ENCODE measurements at regions not wholly inside any gene's neighbourhood (a gene's known extent, or its start where the extent isn't known, plus 50 kb on each side); places are given as distances from the start of the nearest gene placed in this dataset.

- TF ChIP-seq CTCF (IDR thresholded peaks at IDR 0.05; ENCODE audit: low read depth, low read length) = no peak
- no peak overlapping the region for H3K4me3 ChIP-seq (ENCODE audit: low read depth, low read length)
Measured at GRCh38 chr15:69636169-69636915, 183.7 kb downstream of the RPLP1 start.

- no peak overlapping the region for H3K4me3 ChIP-seq (ENCODE audit: low read depth, low read length)
- no peak for TF ChIP-seq CTCF (IDR thresholded peaks at IDR 0.05; ENCODE audit: low read depth, low read length)
Measured at GRCh38 chr15:69637818-69638217, 185.2 kb downstream of the RPLP1 start.

- TF ChIP-seq CTCF (IDR thresholded peaks at IDR 0.05; ENCODE audit: low read depth, low read length) = no peak
- no peak overlapping the region for H3K4me3 ChIP-seq (ENCODE audit: low read depth, low read length)
Measured at GRCh38 chr15:69643476-69643875, 190.9 kb downstream of the RPLP1 start.

GRCh38 chr15:69643971-69644370, 191.4 kb downstream of the RPLP1 start:
- TF ChIP-seq CTCF (IDR thresholded peaks at IDR 0.05; ENCODE audit: low read depth, low read length) = no peak
- no peak overlapping the region for H3K4me3 ChIP-seq (ENCODE audit: low read depth, low read length)

GRCh38 chr15:69644876-69645275, 192.3 kb downstream of the RPLP1 start:
- no peak overlapping the region for H3K4me3 ChIP-seq (ENCODE audit: low read depth, low read length)
- TF ChIP-seq CTCF (IDR thresholded peaks at IDR 0.05; ENCODE audit: low read depth, low read length) = no peak

DNA sequence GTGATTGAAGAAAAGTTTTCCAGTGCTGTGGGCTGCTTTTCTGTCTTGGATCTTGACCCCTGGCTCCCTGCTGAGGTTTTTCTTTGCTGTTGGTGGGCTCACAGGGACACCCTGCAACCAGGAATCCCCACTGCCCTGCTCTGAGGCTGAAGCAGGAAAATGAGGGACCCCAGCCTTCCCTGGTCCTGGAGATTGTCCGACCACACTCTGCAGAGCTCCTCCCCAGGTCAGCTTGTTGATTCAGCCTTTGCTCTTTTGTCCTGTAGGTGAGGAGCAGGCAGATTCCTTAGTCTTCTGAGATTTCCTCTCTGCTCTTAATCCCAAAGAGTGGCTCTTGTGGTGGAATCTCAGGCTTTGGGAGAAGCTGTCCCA, 194.5 kb downstream of the RPLP1 start:
- no peak overlapping the region for H3K4me3 ChIP-seq (ENCODE audit: low read depth, low read length)
- no peak for TF ChIP-seq CTCF (IDR thresholded peaks at IDR 0.05; ENCODE audit: low read depth, low read length)

DNA sequence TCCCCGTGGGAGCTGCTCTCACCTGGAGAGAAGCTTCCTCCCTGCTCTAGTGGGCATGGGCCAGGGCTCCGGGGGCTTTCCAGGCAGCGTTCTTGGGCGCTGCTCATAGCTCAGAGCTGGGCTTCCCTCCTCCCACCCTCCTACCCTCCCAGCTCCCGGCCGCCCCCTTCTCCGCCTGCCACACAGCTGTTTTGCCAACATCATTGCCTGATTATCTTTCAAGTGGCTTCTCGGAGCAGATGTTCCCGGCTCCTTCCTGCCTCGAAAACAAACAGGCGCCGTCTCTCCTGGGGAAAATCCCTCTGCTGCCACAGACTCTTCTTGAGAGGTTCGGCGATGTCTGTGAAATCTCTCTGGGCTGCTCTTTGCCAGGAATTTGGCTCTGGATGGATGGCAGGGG, 195.6 kb downstream of the RPLP1 start:
- no peak for TF ChIP-seq CTCF (IDR thresholded peaks at IDR 0.05; ENCODE audit: low read depth, low read length)
- no peak overlapping the region for H3K4me3 ChIP-seq (ENCODE audit: low read depth, low read length)
